Stimulated activated CD4-positive, alpha-beta T cell treated with anti-CD3 and anti-CD28 coated beads, Interleukin-15, amount 100 ng/mL, for 1 hour (primary cell): ENCODE measurements at regions not wholly inside any gene's neighbourhood (a gene's known extent, or its start where the extent isn't known, plus 50 kb on each side); places are given as distances from the start of the nearest gene placed in this dataset.

Experiments
- DNase-seq, 2 donors: peaks; one replicate each; pipeline ENCODE4 v3.0.0-alpha.2; 2020; ENCODE audit warnings: low read depth in 1 of 2, low spot score in 1 of 2

GRCh38 chr12:130100634-130101362, 61.5 kb upstream of the FZD10 start:
- no peak for DNase-seq

DNA sequence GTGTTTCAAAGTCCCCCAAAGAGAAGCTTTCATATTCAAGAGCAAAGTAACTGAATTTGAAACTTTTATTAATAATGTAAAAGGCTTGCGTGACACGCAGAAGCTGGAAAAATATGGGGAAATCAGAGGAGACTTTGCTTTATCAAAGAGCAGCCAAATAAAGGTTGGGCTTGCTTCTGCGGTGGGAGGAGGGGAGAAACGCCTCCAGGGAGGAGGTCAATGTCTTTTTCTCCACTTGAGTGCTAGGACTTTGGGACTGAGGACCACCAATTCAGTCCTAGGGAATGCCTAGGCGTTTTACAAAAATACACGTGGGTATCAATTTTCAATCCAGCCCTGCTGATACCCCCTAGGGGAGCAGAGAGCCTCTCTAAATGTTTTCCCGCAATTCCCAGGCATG, 60.9 kb upstream of the FZD10 start:
- no peak for DNase-seq

DNA sequence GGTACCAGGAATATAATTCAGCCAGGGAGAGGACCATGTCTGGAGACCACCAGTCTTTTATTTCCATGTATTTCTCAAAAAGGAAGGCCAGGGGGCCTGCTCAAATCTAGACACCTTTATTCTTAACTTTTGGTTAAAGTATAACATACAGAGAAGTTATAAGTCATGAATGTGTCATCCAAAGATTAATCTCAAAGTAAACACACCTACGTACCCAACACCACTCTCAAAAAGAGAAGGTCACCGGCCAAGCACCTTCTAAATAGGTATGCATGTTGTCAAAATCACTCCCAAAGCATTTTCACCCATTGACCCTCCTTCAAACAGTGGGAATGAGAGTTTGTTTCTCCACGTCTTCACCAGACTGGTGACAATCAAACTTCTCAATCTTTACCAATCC, 60.0 kb upstream of the FZD10 start:
- no peak for DNase-seq

DNA sequence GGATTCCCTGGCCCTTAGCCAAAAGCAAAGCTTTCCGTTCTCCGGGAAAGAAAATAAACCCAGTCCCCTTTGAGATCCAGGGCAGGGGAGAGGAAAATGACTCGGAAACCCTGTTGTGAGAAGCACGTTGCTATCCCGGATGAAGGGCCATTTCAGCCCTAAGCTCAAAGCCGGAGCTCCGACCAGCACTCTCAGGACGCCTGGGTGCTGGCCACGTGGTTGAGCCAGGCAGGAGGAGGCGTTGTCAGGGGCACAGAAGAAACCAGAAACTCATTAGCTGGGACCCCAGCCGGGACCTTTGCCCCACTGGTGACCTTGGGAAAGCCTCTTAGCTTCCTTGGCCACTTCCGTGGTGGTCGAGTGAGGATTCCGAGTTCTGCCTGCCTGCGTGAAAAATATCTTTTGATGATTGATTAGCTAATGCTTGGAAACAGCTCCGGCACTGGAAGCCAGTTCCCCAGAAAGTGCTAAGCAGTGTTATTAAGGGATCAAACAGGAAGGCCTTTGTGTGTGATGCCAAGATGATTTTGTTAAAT, 57.6 kb upstream of the FZD10 start:
- DNase-seq = no peak

- no peak for DNase-seq
These were observed 53.0 kb upstream of the FZD10 start for GRCh38 chr12:130109062-130109945.

DNA sequence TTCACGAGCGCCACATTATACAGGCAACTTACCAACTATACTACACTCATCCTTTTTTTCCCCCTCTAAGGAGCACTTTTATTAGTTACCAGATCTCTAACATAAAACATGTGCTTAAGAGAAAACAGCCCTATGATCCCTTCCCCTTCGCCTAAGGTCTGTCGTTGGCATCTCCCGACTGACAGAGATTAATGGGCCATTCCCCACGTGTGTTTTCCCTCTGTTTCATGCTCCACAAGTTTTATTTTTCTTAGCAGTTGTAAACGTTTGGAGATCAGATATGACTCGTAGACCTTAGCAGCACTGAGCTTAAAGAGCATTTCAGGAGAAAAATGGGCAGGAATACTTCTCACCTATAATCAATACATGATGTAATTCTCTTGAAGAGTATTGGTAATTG, 51.4 kb upstream of the FZD10 start:
- DNase-seq = no peak

DNA sequence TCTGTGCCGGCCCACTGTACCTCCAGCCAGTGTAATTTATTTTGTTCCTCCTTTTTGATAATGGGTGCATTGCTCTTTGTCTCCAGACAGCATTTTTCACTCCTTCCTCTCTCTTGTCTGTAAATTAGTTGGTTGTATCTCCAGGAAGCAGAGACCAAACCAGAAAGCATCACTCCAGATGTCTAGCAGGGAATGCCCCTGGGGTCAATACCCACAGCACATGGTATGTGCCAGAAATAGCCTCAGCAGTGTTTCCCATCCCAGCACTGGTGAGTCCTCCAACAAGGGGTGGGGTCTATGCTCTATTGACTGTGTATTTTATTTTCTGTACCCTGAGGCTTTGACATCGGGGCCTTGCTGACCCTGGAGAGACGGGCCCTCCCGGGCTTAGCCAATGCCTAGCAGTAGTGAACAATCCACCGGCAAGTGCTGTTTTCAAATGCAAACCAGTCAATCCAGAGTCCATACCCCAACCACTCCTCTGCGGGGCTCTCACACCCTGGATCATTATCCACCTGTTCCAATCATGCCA, 50.2 kb upstream of the FZD10 start:
- DNase-seq = no peak
